A673 (cell line): ENCODE measurements at regions not wholly inside any gene's neighbourhood (a gene's known extent, or its start where the extent isn't known, plus 50 kb on each side); places are given as distances from the start of the nearest gene placed in this dataset.

Experiments used
- CTCF ChIP-seq: fragments of 300-800, 200-600 bp; sonication (generic); conservative IDR thresholded peaks from 2 replicates; pipeline ENCODE4 v1.5.1; 2017; ENCODE audit warnings: low read depth, mild to moderate bottlenecking, antibody characterized with exemption, low read length, moderate library complexity, mixed read lengths
- EZH2 ChIP-seq: fragments of 200-600 bp; sonication (generic); IDR thresholded peaks from 2 replicates; pipeline ENCODE4 v1.6.1; 2017; ENCODE audit warnings: borderline replicate concordance, low read depth, mild to moderate bottlenecking, mixed read lengths, antibody characterized with exemption, low read length; ENCODE audit not compliant: poor library complexity, severe bottlenecking

DNA sequence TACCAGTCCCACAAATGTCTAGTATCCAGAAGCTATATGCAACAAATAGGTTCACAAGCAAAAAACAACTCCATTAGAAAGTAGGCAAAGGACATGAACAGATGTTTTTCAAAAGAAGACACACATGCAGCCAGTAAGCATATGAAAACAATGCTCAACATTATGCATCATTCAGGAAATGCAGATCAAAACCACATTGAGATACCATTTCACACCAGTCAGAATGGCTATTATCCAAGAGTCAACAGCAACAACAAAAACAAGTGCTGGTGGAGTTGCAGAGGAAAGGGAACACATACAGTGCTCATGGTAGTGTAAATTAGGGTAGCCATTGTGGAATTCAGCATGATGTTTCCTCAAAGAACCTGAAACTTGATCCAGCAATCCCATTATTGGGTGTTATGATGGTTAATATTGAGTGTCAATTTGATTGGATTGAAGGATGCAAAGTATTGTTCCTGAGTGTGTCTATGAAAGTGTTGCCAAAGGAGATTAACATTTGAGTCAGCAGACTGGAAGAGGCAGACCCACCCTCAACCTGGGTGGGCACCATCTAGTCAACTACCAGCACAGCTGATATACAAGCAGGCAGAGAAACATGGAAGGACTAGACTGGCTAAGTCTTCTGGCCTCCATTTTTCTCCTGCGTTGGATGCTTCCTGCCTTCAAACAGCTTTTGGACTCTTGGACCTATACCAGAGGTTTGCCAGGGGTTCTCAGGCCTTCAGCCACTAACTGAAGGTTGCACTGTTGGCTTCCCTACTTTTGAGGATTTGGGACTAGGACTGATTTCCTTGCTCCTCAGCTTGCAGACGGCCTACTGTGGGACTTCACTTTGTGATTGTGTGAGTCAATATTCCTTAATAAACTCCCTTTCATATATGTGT, 218.4 kb upstream of the SEMA3D start:
- TF ChIP-seq CTCF = no peak
- TF ChIP-seq EZH2 = no peak
